Loucy (cell line): ENCODE measurements at regions not wholly inside any gene's neighbourhood (a gene's known extent, or its start where the extent isn't known, plus 50 kb on each side); places are given as distances from the start of the nearest gene placed in this dataset.

Experiments
- EZH2phosphoT487 ChIP-seq: fragments of 200-600 bp; IDR thresholded peaks from 2 replicates; pipeline ENCODE4 v1.6.1; 2018; ENCODE audit warnings: antibody characterized with exemption, mild to moderate bottlenecking, moderate library complexity, borderline replicate concordance
- TF ChIP-seq, protein P1 (sequence below): fragments of 200-600 bp; sonication (generic); conservative IDR thresholded peaks from 2 replicates; pipeline ENCODE4 v1.5.1; 2014; ENCODE audit warnings: mild to moderate bottlenecking, antibody characterized with exemption, low read length

DNA sequence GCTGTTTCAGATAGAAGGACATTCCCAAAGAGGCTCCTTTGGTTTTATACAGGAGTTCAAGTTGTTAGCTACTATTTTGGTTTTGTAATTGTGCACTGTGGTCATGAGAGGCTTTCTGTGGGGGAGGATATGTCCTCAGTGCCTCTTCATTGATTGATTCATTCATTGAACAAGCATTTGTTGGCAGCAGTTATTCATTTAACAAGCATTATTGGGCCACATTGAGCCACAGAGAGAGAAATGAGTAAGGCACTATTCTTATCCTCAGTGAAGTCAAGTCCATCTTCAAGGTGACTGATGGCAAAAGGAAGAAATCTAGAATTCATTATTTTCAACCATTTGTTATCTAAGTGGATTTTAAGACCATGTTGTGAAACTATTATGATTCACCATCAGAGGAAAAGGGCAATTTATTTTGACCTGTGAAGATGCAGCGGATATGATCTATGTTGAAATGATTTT is 697.2 kb upstream of the CITED2 start:
- TF ChIP-seq EZH2phosphoT487 = no peak
- TF ChIP-seq, protein P1, sequence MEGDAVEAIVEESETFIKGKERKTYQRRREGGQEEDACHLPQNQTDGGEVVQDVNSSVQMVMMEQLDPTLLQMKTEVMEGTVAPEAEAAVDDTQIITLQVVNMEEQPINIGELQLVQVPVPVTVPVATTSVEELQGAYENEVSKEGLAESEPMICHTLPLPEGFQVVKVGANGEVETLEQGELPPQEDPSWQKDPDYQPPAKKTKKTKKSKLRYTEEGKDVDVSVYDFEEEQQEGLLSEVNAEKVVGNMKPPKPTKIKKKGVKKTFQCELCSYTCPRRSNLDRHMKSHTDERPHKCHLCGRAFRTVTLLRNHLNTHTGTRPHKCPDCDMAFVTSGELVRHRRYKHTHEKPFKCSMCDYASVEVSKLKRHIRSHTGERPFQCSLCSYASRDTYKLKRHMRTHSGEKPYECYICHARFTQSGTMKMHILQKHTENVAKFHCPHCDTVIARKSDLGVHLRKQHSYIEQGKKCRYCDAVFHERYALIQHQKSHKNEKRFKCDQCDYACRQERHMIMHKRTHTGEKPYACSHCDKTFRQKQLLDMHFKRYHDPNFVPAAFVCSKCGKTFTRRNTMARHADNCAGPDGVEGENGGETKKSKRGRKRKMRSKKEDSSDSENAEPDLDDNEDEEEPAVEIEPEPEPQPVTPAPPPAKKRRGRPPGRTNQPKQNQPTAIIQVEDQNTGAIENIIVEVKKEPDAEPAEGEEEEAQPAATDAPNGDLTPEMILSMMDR = no peak
